H1 (cell line): ENCODE measurements at regions not wholly inside any gene's neighbourhood (a gene's known extent, or its start where the extent isn't known, plus 50 kb on each side); places are given as distances from the start of the nearest gene placed in this dataset.

ENCODE experiments used
- CEBPB ChIP-seq: IDR thresholded peaks from 2 replicates; pipeline ENCODE4 v1.6.1; 2012; ENCODE audit warnings: low read depth, low read length
- CHD2 ChIP-seq: IDR thresholded peaks from 2 replicates; pipeline ENCODE4 v1.6.1; 2012; ENCODE audit warnings: low read length, improper control_type of control experiment
- CHD7 ChIP-seq: fragments of 300-600 bp; sonication (generic); IDR thresholded peaks from 2 replicates; pipeline ENCODE4 v1.7.1; 2012; ENCODE audit warnings: low read length, moderate library complexity, mild to moderate bottlenecking, inconsistent platforms; ENCODE audit not compliant: insufficient replicate concordance
- EGR1 ChIP-seq: IDR thresholded peaks from 2 replicates; pipeline ENCODE4 v1.6.1; 2011; ENCODE audit warnings: low read depth, low read length, borderline replicate concordance
- GTF2F1 ChIP-seq: IDR thresholded peaks from 2 replicates; pipeline ENCODE4 v1.6.1; 2012; ENCODE audit warnings: low read depth, low read length, improper control_type of control experiment, borderline replicate concordance
- HDAC6 ChIP-seq: IDR thresholded peaks from one replicate; pipeline ENCODE4 v1.7.1; 2012; ENCODE audit warnings: low read depth, mild to moderate bottlenecking, inconsistent platforms, low read length, moderate library complexity
- MAX ChIP-seq: IDR thresholded peaks from 2 replicates; pipeline ENCODE4 v1.6.1; 2012; ENCODE audit warnings: inconsistent platforms
- NRF1 ChIP-seq: IDR thresholded peaks from 2 replicates; pipeline ENCODE4 v1.6.1; 2011; ENCODE audit warnings: mild to moderate bottlenecking, low read depth, low read length, improper control_type of control experiment
- PHF8 ChIP-seq: fragments of 200-600 bp; sonication (generic); conservative IDR thresholded peaks from 2 replicates; pipeline ENCODE4 v1.7.1; 2012; ENCODE audit warnings: low read depth, mild to moderate bottlenecking, inconsistent platforms, low read length, moderate library complexity
- SAP30 ChIP-seq: fragments of 300-600 bp; sonication (generic); IDR thresholded peaks from 2 replicates; pipeline ENCODE4 v1.7.1; 2012; ENCODE audit warnings: low read length, moderate library complexity, mild to moderate bottlenecking, inconsistent platforms; ENCODE audit not compliant: insufficient read depth, insufficient replicate concordance
- ZNF274 ChIP-seq: IDR thresholded peaks from 2 replicates; pipeline ENCODE4 v1.7.0; 2012; ENCODE audit warnings: low read length, borderline replicate concordance; ENCODE audit errors: extremely low read depth
- TF ChIP-seq, protein P1 (sequence below): IDR thresholded peaks from 2 replicates; pipeline ENCODE4 v1.6.1; 2012; ENCODE audit warnings: inconsistent platforms

DNA sequence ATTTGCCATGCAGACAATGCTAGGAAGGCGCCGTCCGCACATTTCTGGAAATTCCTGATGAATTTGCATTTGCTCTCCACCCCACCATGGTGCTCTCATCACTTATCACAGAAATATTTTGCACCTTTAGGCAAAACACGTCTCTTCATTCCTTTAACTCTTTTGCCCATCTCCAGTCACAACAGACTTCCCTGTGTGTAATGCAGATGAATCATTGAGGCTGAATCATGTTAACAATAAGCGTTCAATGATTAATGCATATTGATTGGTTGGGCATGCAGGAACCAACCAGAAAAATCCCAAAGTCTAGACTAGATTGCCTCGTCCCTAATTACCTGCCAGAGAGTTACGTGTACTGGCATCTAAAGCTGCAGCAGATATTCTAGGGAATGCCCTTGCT is 80.0 kb upstream of the ATXN1 start (continued):
- no peak for TF ChIP-seq CHD7
- no peak for TF ChIP-seq SAP30
- TF ChIP-seq, protein P1, sequence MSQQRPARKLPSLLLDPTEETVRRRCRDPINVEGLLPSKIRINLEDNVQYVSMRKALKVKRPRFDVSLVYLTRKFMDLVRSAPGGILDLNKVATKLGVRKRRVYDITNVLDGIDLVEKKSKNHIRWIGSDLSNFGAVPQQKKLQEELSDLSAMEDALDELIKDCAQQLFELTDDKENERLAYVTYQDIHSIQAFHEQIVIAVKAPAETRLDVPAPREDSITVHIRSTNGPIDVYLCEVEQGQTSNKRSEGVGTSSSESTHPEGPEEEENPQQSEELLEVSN: no peak
- TF ChIP-seq PHF8: no peak
- no peak for TF ChIP-seq EGR1
- no peak for TF ChIP-seq ZNF274
- TF ChIP-seq HDAC6: no peak
- TF ChIP-seq CEBPB: no peak
- TF ChIP-seq NRF1: no peak
- no peak for TF ChIP-seq MAX
- no peak for TF ChIP-seq GTF2F1
- no peak for TF ChIP-seq CHD2
